H1 (cell line): ENCODE measurements at regions not wholly inside any gene's neighbourhood (a gene's known extent, or its start where the extent isn't known, plus 50 kb on each side); places are given as distances from the start of the nearest gene placed in this dataset.

ENCODE experiments used
- SIN3A ChIP-seq, 2 experiments: IDR thresholded peaks in 1 of 2; conservative IDR thresholded peaks in 1 of 2; 2 replicates each; pipeline ENCODE4 v1.6.1; 2011 to 2012; ENCODE audit warnings: low read length in 2 of 2, improper control_type of control experiment in 1 of 2, low read depth in 1 of 2, mild to moderate bottlenecking in 1 of 2
- TAF1 ChIP-seq: IDR thresholded peaks from 2 replicates; pipeline ENCODE4 v1.6.1; 2011; ENCODE audit warnings: mild to moderate bottlenecking, low read depth, low read length
- TF ChIP-seq, protein P1 (sequence below), 3 experiments: IDR thresholded peaks; 1 replicate in 2 of 3; 2 replicates in 1 of 3; pipeline versions ENCODE4 v1.5.1 to v1.6.1; 2011; ENCODE audit warnings: low read length in 3 of 3, mild to moderate bottlenecking in 3 of 3, inconsistent platforms in 2 of 3, low read depth in 1 of 3, moderate library complexity in 1 of 3; ENCODE audit not compliant: insufficient read depth in 1 of 3; ENCODE audit errors: control extremely low read depth in 1 of 3

DNA sequence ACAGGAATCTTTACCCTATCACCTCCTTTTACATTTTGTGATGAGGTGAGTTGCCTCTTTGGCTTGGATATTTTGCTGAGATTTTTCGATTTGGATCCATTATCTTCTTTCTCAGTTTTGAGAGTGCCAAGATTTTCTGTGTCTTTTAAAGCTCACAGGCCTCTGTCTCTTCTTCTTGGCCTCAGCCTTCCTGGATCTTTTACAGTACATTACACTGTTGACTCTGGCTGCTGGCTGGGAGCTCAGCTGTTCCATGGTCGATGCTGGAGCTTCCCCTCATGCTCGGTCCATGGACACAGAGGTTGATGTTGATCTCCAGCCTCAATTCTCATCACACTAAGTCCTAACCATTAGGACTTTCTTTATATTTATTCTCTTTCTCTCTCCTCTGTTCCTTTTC, 332.8 kb upstream of the UBE2E3 start (continued):
- TF ChIP-seq, protein P1, sequence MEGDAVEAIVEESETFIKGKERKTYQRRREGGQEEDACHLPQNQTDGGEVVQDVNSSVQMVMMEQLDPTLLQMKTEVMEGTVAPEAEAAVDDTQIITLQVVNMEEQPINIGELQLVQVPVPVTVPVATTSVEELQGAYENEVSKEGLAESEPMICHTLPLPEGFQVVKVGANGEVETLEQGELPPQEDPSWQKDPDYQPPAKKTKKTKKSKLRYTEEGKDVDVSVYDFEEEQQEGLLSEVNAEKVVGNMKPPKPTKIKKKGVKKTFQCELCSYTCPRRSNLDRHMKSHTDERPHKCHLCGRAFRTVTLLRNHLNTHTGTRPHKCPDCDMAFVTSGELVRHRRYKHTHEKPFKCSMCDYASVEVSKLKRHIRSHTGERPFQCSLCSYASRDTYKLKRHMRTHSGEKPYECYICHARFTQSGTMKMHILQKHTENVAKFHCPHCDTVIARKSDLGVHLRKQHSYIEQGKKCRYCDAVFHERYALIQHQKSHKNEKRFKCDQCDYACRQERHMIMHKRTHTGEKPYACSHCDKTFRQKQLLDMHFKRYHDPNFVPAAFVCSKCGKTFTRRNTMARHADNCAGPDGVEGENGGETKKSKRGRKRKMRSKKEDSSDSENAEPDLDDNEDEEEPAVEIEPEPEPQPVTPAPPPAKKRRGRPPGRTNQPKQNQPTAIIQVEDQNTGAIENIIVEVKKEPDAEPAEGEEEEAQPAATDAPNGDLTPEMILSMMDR (IDR thresholded peaks at IDR 0.05; ENCODE audit: control extremely low read depth in 1 of 3, insufficient read depth in 1 of 3, low read depth in 1 of 3, low read length in 3 of 3) = no peak
- TF ChIP-seq SIN3A (conservative IDR thresholded peaks at IDR 0.05 in 1 of 2, IDR thresholded peaks at IDR 0.05 in 1 of 2; ENCODE audit: low read depth in 1 of 2, low read length in 2 of 2) = no peak
- TF ChIP-seq TAF1 = no peak
